GM12892 (cell line): ENCODE measurements at regions not wholly inside any gene's neighbourhood (a gene's known extent, or its start where the extent isn't known, plus 50 kb on each side); places are given as distances from the start of the nearest gene placed in this dataset.

ENCODE experiments used
- POLR2A ChIP-seq: IDR thresholded peaks from 2 replicates; pipeline ENCODE4 v1.6.1; 2011; ENCODE audit warnings: low read depth, low read length, control low read depth
- POLR2AphosphoS5 ChIP-seq: IDR thresholded peaks from 2 replicates; pipeline ENCODE4 v1.6.1; 2011; ENCODE audit warnings: low read depth, low read length, control low read depth
- TAF1 ChIP-seq: IDR thresholded peaks from 2 replicates; pipeline ENCODE4 v1.6.1; 2011; ENCODE audit warnings: low read depth, mild to moderate bottlenecking, control low read depth, low read length, borderline replicate concordance

- TF ChIP-seq POLR2A (no peak), POLR2AphosphoS5 (no peak), TAF1 (no peak)
Observed at GRCh38 chr11:131066551-131066950, 150.3 kb upstream of the SNX19 start.
